Testis (tissue), 2 donors: ENCODE measurements at regions not wholly inside any gene's neighbourhood (a gene's known extent, or its start where the extent isn't known, plus 50 kb on each side); places are given as distances from the start of the nearest gene placed in this dataset.

ENCODE experiments used
- CTCF ChIP-seq, 3 experiments: fragments of 450-650 bp in 2 of 3; fragments of 200-600 bp in 1 of 3; sonication (generic) in 1 of 3; IDR thresholded peaks; one replicate each; pipeline ENCODE4 v1.5.1; 2016 to 2019; ENCODE audit warnings: antibody characterized with exemption in 3 of 3, mild to moderate bottlenecking in 2 of 3, moderate library complexity in 1 of 3
- POLR2A ChIP-seq: fragments of 450-650 bp; IDR thresholded peaks from one replicate; pipeline ENCODE4 v1.6.1; 2017; ENCODE audit warnings: antibody characterized with exemption, mild to moderate bottlenecking, moderate library complexity

- no peak for TF ChIP-seq POLR2A
- TF ChIP-seq CTCF (IDR thresholded peaks at IDR 0.05): no peak
Measured at GRCh38 chr2:11048335-11049008, 106.8 kb upstream of the SLC66A3 start.
